HG03432 (cell line): ENCODE measurements at regions not wholly inside any gene's neighbourhood (a gene's known extent, or its start where the extent isn't known, plus 50 kb on each side); places are given as distances from the start of the nearest gene placed in this dataset.

Experiments
- ATAC-seq: cut with Tn5 transposase; IDR thresholded peaks from one replicate; pipeline ENCODE4 v1.9.1; 2021; ENCODE audit warnings: mild to moderate bottlenecking, moderate library complexity; ENCODE audit not compliant: unreplicated experiment

DNA sequence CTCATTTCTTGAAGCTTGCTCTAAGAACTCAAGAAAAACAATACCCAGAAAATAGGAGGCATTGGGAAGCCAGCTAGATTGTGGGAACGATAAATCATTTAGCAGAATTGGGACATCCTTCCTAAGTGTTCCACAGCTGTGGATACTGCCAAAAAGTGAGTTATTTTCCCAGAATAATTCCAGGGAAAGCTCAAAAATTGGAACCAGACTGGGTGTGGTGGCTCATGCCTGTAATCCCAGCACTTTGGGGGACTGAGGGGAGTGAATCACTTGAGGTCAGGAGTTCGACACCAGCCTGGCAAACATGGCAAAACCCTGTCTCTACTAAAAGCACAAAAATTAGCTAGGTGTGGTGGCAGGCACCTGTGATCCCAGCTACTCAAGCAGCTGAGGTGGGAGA is 68.2 kb upstream of the GK2 start:
- ATAC-seq, result no peak

DNA sequence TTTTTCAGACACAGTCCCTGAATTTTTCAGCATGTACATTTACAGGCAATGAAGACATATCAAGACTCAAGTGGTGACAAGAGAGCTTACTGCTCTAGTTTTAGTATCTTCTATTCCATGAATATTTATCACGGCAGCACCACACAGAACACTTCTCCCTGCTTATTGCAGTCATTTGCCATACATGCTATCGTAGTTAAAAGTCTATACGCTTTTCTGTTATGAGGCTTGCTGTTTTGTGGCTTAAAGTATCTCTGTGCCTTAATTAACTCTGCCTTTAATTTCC is 65.4 kb upstream of the GK2 start:
- no peak for ATAC-seq

DNA sequence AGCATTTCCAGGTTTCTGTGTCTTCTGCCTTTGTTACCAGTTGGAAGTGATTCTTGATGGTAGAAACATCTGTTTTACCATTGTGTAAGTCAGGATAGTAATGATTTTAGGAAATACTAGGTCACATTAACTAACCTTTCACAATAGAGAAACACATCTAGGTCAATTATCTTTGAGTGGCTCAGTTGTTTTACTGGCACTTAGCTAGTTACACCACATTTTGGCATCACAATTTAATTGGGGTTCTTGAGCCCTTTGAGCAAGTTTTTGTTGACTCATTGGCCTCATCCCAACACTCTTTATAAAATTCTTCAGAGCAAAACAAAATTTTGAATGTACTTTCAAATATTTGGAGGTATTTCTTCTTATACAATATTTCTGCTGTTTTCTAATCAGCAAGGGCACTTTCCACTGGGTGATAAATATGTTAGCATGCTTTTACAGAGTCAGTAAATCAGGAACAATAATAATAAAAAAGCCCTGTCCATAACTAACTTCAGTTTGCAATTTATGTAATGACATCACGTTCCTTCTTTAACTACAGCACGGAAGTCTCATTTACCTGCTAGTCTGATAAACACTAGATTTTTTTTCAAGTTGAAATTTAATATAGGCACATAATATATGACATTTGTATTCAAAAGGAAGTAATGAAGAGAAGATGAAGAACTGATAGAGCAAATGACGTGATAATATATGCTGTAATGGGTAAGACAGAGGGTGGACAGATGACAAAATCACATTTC is 64.8 kb upstream of the GK2 start:
- no peak for ATAC-seq

DNA sequence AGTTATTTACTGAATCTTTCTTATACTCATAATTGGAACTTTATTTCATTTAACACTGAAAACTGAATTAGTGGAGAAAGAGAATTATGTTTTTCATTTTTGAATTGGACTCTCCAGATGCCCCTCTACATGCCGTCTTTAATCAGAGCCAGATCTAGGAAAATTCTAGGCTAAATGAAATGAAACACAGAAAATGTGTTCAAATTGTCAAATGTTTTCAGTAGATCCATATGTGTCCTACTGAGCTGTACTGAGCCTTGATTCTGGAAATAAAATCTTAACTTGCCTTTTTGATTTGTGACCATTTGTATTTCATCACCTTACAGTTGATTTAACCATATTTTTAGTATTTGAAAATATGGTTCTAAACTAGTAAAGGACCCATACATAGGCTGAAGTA is 64.0 kb upstream of the GK2 start:
- ATAC-seq, result no peak

DNA sequence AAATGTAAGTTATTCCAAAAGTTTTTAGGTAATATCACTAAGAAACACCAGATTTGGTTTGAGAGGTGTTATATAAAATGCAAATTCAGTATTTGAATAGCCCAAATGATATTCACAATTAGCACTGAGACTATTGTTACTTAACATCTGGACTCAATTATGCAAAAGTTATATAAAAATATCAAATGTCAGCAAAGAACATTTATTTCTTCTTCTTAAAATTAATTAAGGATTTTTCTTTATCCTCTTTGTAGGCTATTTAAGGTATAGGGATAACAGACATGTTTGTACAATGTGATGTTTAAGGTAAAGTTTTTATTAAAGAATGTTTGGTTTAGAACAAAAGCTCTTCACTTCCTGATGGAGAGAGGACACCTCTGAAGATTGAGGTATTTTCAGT is 63.3 kb upstream of the GK2 start:
- no peak for ATAC-seq

DNA sequence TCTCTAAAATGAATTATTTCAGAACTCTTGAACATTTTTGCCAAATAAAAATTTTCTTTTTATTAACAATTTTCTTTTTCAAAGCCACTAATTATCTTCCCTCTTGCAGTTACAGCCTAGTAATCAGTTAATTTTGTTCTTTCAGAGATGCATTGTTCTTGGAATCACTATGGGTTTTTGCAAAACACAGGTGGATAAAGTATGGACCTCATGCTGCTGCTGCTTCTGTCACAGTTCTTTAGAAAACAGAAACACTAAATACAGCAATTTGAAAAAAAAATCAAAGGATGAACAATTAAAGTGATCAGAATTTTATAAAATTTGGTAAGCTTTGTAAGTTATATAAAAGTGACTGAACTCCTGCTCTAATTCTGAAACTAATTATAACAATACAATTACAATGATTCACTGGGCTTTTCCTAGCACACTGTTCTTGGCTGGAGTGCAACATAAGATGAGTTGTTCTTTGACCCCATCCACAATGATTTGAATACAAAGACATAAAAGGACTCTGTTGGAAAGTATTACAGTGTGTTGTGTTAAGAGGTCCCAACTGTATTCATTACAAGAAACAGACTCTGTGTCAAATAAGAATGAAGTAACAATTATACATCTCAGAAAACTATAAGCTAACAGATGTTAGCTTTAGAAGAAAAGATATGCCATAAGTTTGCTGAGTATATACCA is 59.4 kb upstream of the GK2 start:
- ATAC-seq, result no peak

DNA sequence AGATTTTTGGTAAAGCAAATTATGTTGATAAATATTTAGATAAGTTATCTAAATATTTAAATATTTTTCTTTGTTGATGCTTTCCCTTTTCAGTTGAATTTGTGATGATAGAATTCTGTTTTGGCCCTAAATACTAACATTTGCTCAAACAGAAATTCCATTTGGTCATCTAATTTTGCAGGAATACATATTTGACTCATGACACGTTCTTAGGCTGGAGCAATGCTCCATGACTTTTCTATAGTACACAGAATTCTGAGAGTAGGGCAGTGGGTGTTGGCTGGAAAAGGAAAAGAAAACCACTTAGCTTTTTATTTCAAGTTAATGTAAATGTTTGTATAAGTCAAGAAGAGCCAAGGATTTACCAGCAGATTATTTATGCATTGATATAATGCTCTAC is 58.6 kb upstream of the GK2 start:
- ATAC-seq, result no peak
